Adipose tissue (tissue), 3 donors: ENCODE measurements at regions not wholly inside any gene's neighbourhood (a gene's known extent, or its start where the extent isn't known, plus 50 kb on each side); places are given as distances from the start of the nearest gene placed in this dataset.

Experiments used
- H3K27ac ChIP-seq: one replicate; pipeline ENCODE4 v1.5.1; 2013; ENCODE audit warnings: low read depth, low read length
- WGBS, 3 donors: extraction: QIAGEN DNeasy Blood & Tissue Kit; methylation state at CpG; one replicate each; pipeline ENCODE4 v1.1.7; 2013; 5-methylcytosine and 5-hydroxymethylcytosine counted together
- donor health status: healthy with polysubstance abuse.
- donor health status: Bipolar disorder and iron deficiency.
- donor health status: healthy.

DNA sequence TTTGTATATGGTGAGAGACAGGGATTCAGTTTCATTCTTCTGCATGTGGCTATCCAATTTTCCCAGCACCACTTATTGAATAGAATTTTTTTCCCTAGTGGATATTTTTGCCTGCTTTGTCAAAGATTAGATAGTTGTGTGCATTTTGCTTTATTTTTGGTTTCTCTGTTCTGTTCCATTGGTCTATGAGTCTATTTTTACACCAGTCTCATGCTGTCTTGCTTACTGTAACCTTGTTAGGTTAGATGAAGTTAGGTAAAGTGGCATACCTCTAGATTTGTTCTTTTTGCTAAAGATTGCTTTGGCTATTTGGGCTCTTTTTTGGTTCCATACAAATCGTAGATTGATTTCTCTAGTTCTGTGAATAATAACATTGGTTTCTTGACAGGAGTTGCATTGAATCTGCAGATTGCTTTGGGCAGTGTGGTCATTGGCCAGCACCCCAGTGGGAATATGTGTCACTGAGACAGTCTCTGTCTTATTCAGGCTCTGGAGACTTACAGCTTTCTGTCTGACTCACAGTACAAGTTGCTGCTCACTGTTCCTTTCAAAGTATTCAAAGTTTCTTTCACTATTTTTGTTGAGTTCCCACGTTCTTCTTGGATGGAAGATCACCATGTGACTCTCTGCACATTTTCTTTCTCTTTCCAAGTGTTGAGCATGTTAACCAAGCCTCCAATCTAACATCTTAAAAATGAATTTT is 709.1 kb downstream of the CDH11 start:
- 47 to 69% (median 58%) methylated on average over 2 of the region's 2 CpGs for WGBS, 3 donors
- no peak overlapping the region for H3K27ac ChIP-seq

DNA sequence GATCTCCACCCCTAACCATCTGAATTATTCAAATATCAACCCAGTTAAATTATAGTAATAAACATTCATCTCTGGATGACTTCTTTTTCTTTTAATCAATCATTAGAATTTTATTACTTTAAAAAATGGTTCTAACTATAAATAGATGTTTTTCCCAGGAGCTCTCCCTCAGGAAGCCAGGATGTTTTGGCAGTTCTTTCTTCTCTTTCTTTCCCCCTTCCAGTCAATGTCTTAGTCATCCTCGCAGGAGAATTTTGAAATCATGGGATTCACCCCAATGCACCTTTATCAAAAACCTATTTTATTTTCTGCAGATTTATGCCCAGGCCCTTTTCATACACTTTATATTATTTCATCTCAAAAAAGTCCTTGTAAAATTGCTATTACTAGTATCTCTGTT is 711.6 kb downstream of the CDH11 start:
- 45 to 68% (median 63%) methylated on average over 1 of the region's 1 CpG for WGBS, 3 donors
- peak overlapping the region; percentile 66 for H3K27ac ChIP-seq

DNA sequence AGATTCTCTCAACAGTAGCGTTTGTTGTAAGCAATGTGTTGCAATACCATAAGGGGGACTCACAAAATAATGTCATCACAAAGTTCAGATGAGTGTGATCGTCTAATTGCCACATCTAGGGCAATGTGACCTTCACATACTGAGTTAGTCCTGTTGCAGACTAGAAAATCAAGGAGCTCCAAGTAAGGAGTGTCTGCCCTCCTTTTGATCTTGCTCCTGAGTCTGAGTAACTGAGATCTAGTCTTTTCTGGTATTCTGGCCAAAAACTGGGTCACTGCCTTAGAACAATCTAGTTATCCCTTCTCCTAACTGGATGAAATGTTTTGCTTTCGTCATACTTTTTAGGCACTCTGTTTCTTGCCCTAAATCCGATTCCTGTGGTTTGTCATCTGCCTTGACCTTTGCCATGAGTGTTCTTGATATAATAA is 712.1 kb downstream of the CDH11 start:
- 58 to 74% (median 60%) methylated on average over 4 of the region's 4 CpGs for WGBS, 3 donors
- peak overlapping the region; percentile 66 for H3K27ac ChIP-seq

DNA sequence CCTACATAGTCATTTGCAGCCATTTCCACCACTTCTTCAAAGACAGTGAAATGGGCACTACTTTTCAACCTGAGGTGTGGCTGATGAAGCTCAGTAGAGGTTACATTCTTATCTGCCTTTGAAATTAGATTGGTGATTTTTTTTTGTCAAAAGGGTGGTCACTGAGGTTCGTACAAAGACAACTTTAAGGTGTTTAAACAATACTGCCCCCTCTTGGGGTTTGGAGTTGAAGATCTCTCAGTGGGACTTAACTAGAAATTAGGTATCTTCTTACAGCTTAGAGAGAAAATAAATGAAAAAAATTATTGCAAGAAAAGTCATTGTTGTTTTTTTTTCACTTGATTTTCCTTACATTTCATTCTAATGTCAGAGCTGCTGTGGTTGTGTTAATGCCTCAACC is 713.2 kb downstream of the CDH11 start:
- 57 to 72% (median 62%) methylated on average over 1 of the region's 1 CpG for WGBS, 3 donors
- no peak overlapping the region for H3K27ac ChIP-seq

GRCh38 chr16:64406770-64407181 is 715.1 kb downstream of the CDH11 start:
- no peak overlapping the region for H3K27ac ChIP-seq
- 41 to 59% (median 51%) methylated on average over 4 of the region's 4 CpGs for WGBS, 3 donors

GRCh38 chr16:64403352-64403751 is 718.5 kb downstream of the CDH11 start:
- 22 to 96% (median 93%) methylated on average over 1 of the region's 1 CpG for WGBS, 3 donors
- H3K27ac ChIP-seq = no peak overlapping the region

DNA sequence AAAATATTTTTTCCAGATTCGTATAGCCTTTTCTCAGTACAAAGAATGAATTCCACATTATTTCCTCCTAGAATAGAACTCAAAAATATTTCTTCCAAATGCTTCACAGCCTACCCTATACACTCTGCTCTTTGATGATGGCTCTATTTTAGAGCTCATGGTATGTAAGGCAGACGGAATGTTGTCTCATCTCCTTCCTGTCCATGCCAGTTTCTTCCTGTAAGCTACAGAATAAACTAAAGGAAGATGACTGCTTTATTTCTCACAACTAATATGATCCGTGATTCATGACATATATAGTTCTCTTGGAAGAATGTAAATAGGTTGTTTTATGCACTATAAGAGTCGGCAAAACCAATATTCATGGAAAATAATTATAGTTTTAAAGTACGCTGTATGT is 723.1 kb downstream of the CDH11 start:
- H3K27ac ChIP-seq = no peak overlapping the region
- WGBS, 3 donors = 76 to 82% (median 77%) methylated on average over 5 of the region's 5 CpGs

DNA sequence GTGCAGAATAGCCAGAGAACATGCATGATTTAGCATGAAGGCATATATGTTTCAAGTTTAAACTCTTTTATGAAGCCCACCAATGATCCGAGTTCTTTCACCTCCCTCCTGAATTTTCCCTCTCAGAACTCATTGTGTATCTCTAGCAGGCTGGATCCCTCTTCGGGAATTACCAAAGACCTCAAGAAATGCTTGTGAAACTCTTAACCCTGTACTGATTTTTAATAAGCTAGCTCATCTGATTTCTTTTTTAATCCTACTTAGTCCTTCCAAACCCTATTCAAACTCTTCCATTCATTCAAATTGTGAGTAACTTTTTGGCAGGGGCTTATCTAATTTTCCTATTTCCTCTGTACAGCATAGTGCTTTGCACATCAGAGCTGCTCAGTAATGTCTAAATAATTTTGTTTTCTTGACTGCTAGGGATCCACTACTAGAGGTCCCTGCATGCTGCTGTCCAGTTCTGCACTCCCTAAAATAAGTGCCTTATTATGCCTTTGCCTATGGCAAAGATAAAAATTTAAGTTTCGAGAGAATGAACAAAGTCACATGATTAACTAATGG is 723.8 kb downstream of the CDH11 start:
- H3K27ac ChIP-seq = no peak overlapping the region
- WGBS, 3 donors = 52 to 71% (median 61%) methylated on average over 3 of the region's 3 CpGs

GRCh38 chr16:64397042-64397441 is 724.8 kb downstream of the CDH11 start:
- WGBS, 3 donors = 93 to 94% (median 93%) methylated on average over 3 of the region's 3 CpGs
- no peak overlapping the region for H3K27ac ChIP-seq

- 79 to 90% (median 86%) methylated on average over 1 of the region's 1 CpG for WGBS, 3 donors
These were observed 727.8 kb downstream of the CDH11 start for GRCh38 chr16:64394061-64394460.

GRCh38 chr16:64392456-64392855 is 729.4 kb downstream of the CDH11 start:
- WGBS, 3 donors = 84 to 97% (median 92%) methylated on average over 1 of the region's 1 CpG
- no peak overlapping the region for H3K27ac ChIP-seq

More at GRCh38 chr16:64394061-64394460, 727.8 kb downstream of the CDH11 start:
- H3K27ac ChIP-seq = no peak overlapping the region

DNA sequence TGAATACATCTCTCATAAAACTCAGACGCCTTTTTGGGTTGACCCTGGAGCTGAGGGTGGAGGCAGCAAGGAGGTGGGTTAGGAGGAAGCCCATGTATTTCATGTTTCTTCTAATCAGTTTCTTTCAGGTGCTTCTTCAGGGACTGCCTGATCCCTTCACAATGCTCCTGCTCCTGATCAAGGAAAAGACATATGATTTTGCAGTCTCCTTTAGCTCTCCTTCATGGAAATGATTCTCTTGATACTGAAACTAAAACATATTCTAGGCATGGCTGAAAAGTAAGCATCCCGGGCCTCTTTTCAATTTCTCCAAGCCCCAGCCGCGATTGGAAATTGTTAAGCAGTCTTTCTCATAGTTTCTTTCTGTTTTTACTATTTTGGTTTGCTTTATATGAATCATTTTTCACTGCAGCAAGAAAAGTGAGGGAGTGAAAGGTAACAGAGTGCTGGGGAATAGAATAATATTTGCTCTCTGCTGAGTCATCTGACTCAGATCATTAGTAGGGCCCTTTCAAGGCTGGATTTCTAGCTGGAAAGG is 730.7 kb downstream of the CDH11 start:
- H3K27ac ChIP-seq = no peak overlapping the region
- WGBS, 3 donors = 52 to 66% (median 52%) methylated on average over 4 of the region's 4 CpGs

DNA sequence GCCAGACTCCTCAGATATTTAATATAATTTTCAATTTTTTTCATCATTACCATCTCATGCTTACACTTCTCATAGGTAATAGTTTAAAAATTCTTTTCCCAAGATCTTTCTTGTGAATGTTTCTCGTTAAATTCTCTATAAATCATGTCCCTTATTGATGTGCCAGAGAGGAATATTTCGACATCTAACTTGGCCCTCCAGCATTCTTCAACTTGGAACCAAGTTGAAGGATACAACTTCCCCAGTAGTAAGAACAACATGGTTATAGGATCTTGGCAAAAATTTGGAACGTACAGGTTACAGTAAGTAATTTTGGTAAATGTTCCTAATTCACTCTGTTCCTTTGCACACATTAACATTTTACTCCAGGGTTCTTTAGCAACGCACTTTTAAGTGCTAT is 731.8 kb downstream of the CDH11 start:
- WGBS, 3 donors = 64 to 77% (median 66%) methylated on average over 4 of the region's 4 CpGs
- H3K27ac ChIP-seq = no peak overlapping the region

DNA sequence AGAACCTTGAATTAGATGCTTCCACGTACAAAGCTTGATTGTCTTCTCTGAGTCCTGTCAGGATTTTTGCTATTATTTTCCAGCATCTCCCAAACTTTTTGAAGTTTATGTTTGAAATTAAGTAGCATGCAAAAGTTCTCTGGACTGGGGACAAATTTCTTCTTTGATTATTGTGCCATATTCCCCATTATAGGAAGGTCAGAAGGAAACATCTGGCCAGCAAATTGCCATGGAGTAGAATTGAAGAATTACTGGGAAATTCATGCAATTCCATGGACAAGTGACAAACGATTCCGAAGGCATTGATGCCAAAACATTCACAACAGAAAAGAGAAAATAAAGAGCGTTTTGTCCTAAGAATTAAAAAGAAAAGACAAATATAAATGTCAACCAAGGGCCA is 737.2 kb downstream of the CDH11 start:
- 49 to 69% (median 56%) methylated on average over 4 of the region's 4 CpGs for WGBS, 3 donors
- no peak overlapping the region for H3K27ac ChIP-seq

DNA sequence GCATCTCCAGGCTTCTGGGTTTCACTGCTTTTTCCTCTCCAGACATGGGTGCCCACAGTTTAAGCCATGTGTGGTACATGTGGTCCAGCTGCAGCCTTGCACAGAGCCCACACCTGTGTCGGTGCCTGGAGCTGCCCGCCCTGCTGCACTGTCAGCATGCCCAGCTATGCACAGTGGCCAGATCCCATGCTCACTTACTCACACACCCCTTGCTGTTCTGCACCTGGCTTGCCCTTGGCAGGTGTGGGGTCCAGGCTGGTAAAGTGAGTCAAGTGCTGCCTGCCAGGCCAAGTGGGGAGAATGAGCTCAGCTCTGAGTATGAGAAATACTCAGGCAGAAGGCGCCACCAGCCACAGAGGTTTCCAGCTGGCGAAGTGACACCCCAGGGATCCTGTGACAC is 739.9 kb downstream of the CDH11 start:
- H3K27ac ChIP-seq = no peak overlapping the region
- WGBS, 3 donors = 88 to 99% (median 95%) methylated on average over 4 of the region's 4 CpGs

GRCh38 chr16:64380751-64381150 is 741.1 kb downstream of the CDH11 start:
- WGBS, 3 donors = 86 to 87% (median 86%) methylated on average over 3 of the region's 3 CpGs

DNA sequence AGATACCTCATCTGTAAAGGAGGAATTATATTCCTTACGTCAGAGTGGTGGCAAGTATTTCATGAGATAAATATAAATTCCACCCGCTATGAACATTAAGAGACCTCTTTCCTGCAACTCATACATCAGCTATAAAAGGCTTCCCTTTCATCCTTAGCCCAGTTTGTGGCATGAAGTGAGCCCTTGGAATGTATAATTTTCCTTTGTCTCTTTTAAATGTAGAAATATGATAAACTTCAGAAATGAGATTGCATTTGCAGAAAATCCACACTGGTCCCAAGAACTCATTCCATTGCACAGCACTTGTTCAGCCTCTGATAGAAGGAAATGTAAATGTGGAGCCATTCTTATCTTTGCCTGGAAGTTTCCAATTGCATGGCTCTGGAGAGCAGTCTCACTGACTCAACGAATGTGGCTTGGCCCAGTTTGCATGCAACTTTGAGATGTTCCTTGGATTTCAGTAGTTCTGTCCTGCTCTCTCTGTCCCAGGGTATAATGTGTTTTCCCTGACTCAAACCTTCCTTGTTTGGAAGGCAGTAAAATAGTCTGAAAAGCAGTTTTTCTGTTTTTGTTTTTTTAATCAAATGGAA is 746.4 kb downstream of the CDH11 start:
- 64 to 79% (median 68%) methylated on average over 3 of the region's 3 CpGs for WGBS, 3 donors
- no peak overlapping the region for H3K27ac ChIP-seq

More at GRCh38 chr16:64380751-64381150, 741.1 kb downstream of the CDH11 start:
- no peak overlapping the region for H3K27ac ChIP-seq

DNA sequence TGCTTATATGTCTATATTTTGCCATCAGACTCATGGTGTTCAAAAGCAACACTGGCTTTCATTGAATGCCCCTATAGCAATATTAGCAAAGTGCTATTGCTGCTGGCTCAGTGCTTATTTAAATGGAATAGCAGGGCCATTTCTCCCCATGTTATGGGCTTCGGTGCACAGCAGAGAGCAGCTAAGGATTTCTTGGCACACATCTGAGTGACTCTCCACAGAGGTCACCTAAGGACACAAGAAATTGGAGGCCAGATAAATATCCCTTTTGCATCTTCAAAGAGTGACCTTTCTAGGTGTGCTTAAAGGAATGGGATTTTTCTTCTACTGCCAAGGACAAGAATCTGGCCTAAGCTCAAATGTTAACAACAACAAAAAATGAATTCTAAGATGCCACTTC is 751.8 kb downstream of the CDH11 start:
- no peak overlapping the region for H3K27ac ChIP-seq
- 26 to 54% (median 41%) methylated on average over 1 of the region's 1 CpG for WGBS, 3 donors

GRCh38 chr16:64365448-64365931 is 756.4 kb downstream of the CDH11 start:
- 53 to 80% (median 76%) methylated on average over 2 of the region's 2 CpGs for WGBS, 3 donors

More at GRCh38 chr16:64365448-64365931, 756.4 kb downstream of the CDH11 start:
- H3K27ac ChIP-seq = no peak overlapping the region
